GM12891 (cell line): ENCODE measurements at regions not wholly inside any gene's neighbourhood (a gene's known extent, or its start where the extent isn't known, plus 50 kb on each side); places are given as distances from the start of the nearest gene placed in this dataset.

Experiments used
- POLR2A ChIP-seq: IDR thresholded peaks from 2 replicates; pipeline ENCODE4 v1.6.1; 2011; ENCODE audit warnings: low read depth, low read length, control low read depth
- POLR2AphosphoS5 ChIP-seq: IDR thresholded peaks from 2 replicates; pipeline ENCODE4 v1.6.1; 2011; ENCODE audit warnings: low read depth, low read length, control low read depth
- POU2F2 ChIP-seq: IDR thresholded peaks from 2 replicates; pipeline ENCODE4 v1.6.1; 2011; ENCODE audit warnings: low read depth, mild to moderate bottlenecking, control low read depth, low read length, moderate library complexity
- TAF1 ChIP-seq: IDR thresholded peaks from 2 replicates; pipeline ENCODE4 v1.6.1; 2011; ENCODE audit warnings: low read depth, low read length, control low read depth

DNA sequence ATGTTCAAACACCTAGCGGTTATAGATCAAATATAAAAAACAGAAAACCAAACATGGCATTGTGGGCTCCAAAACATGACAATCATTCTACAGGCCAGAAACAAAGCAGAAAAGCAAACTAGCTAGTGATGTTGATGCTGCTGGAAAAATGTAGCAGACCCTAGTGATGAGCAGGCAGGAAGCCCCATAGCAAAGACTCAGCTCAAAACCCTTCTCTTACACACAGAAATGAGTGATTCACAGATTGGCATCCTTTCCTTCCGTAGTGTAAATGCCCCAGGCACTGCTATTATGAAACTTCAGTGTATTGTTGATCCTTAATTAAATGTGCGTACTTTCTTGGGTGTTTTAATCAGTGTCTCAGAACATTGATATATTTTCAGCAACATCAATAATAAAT, 425.1 kb downstream of the UTRN start:
- no peak for TF ChIP-seq POLR2AphosphoS5
- TF ChIP-seq POLR2A, result no peak
- TF ChIP-seq TAF1, result no peak
- no peak for TF ChIP-seq POU2F2
